Tibial nerve (tissue), 4 donors: ENCODE measurements at regions not wholly inside any gene's neighbourhood (a gene's known extent, or its start where the extent isn't known, plus 50 kb on each side); places are given as distances from the start of the nearest gene placed in this dataset.
"Not testable (repeated sequence)": the region's sequence is repeated elsewhere in the genome, so short reads cannot be mapped to it uniquely, and the experiment has no call there.

Experiments
- EP300 ChIP-seq, 2 donors: sonication (generic); formaldehyde crosslinking; IDR thresholded peaks; one replicate each; pipeline ENCODE4 v1.6.1; 2017; ENCODE audit warnings: antibody characterized with exemption in 2 of 2, mild to moderate bottlenecking in 1 of 2
- POLR2A ChIP-seq, 2 donors: fragments of 450-650 bp; IDR thresholded peaks; one replicate each; pipeline ENCODE4 v1.6.1; 2017; ENCODE audit warnings: antibody characterized with exemption in 2 of 2, mild to moderate bottlenecking in 2 of 2, moderate library complexity in 2 of 2
- TF ChIP-seq, protein P1 (sequence below), 5 experiments: fragments of 200-600 bp in 3 of 5; fragments of 450-650 bp in 2 of 5; sonication (generic) in 3 of 5; IDR thresholded peaks; one replicate each; pipeline ENCODE4 v1.5.1; 2016 to 2019; ENCODE audit warnings: antibody characterized with exemption in 5 of 5, mild to moderate bottlenecking in 3 of 5, moderate library complexity in 2 of 5

GRCh38 chr9:65427361-65427760, 142.4 kb upstream of the FOXD4L5 start:
- TF ChIP-seq, protein P1, sequence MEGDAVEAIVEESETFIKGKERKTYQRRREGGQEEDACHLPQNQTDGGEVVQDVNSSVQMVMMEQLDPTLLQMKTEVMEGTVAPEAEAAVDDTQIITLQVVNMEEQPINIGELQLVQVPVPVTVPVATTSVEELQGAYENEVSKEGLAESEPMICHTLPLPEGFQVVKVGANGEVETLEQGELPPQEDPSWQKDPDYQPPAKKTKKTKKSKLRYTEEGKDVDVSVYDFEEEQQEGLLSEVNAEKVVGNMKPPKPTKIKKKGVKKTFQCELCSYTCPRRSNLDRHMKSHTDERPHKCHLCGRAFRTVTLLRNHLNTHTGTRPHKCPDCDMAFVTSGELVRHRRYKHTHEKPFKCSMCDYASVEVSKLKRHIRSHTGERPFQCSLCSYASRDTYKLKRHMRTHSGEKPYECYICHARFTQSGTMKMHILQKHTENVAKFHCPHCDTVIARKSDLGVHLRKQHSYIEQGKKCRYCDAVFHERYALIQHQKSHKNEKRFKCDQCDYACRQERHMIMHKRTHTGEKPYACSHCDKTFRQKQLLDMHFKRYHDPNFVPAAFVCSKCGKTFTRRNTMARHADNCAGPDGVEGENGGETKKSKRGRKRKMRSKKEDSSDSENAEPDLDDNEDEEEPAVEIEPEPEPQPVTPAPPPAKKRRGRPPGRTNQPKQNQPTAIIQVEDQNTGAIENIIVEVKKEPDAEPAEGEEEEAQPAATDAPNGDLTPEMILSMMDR (IDR thresholded peaks at IDR 0.05), result not testable (repeated sequence)
- not testable (repeated sequence) for TF ChIP-seq POLR2A, EP300 (IDR thresholded peaks at IDR 0.05)
